NCI-H446 treated with DMSO at 0.1 percent for 48 hours (cell line): ENCODE measurements at regions not wholly inside any gene's neighbourhood (a gene's known extent, or its start where the extent isn't known, plus 50 kb on each side); places are given as distances from the start of the nearest gene placed in this dataset.
"Not testable (repeated sequence)": the region's sequence is repeated elsewhere in the genome, so short reads cannot be mapped to it uniquely, and the experiment has no call there.

Source experiments
- DNase-seq: peaks from one replicate; lab custom pipeline; 2025; lab: John Stamatoyannopoulos, UW

- DNase-seq = no peak
Observed at GRCh38 chr6:81966968-81967367, 214.5 kb upstream of the TENT5A start.

GRCh38 chr6:81962198-81962597 lies 209.7 kb upstream of the TENT5A start:
- no peak for DNase-seq

GRCh38 chr6:81950877-81951276 lies 198.4 kb upstream of the TENT5A start:
- DNase-seq = no peak

GRCh38 chr6:81948861-81949260 lies 196.4 kb upstream of the TENT5A start:
- DNase-seq = no peak

- not testable (repeated sequence) for DNase-seq
Observed at GRCh38 chr6:81948196-81948595, 195.7 kb upstream of the TENT5A start.

GRCh38 chr6:81944661-81945060 lies 192.2 kb upstream of the TENT5A start:
- DNase-seq = no peak

- not testable (repeated sequence) for DNase-seq
Observed at GRCh38 chr6:81942842-81943241, 190.4 kb upstream of the TENT5A start.

- no peak for DNase-seq
Observed at GRCh38 chr6:81942067-81942370, 189.5 kb upstream of the TENT5A start.

GRCh38 chr6:81940451-81940985 lies 188.0 kb upstream of the TENT5A start:
- no peak for DNase-seq

- no peak for DNase-seq
Observed at GRCh38 chr6:81939766-81940165, 187.3 kb upstream of the TENT5A start.

GRCh38 chr6:81938991-81939732 lies 186.7 kb upstream of the TENT5A start:
- DNase-seq = no peak

GRCh38 chr6:81938014-81938856 lies 185.8 kb upstream of the TENT5A start:
- DNase-seq = no peak

GRCh38 chr6:81937296-81937937 lies 184.9 kb upstream of the TENT5A start:
- DNase-seq = peak; percentile 23

- peak; percentile 47 for DNase-seq
Observed at GRCh38 chr6:81934936-81935335, 182.5 kb upstream of the TENT5A start.

GRCh38 chr6:81933608-81934051 lies 181.1 kb upstream of the TENT5A start:
- DNase-seq = no peak

GRCh38 chr6:81933089-81933488 lies 180.6 kb upstream of the TENT5A start:
- DNase-seq = no peak

GRCh38 chr6:81932448-81932847 lies 180.0 kb upstream of the TENT5A start:
- not testable (repeated sequence) for DNase-seq

- peak; percentile 48 for DNase-seq
Observed at GRCh38 chr6:81929828-81930227, 177.3 kb upstream of the TENT5A start.

GRCh38 chr6:81925201-81925600 lies 172.7 kb upstream of the TENT5A start:
- DNase-seq = no peak

GRCh38 chr6:81909981-81910900 lies 157.8 kb upstream of the TENT5A start:
- peak; percentile 5 for DNase-seq

- no peak for DNase-seq
Observed at GRCh38 chr6:81909162-81909561, 156.7 kb upstream of the TENT5A start.
